Endothelial cell of umbilical vein (primary cell): ENCODE measurements at regions not wholly inside any gene's neighbourhood (a gene's known extent, or its start where the extent isn't known, plus 50 kb on each side); places are given as distances from the start of the nearest gene placed in this dataset.

Experiments used
- EZH2 ChIP-seq: IDR thresholded peaks from 2 replicates; pipeline ENCODE4 v1.6.1; 2012; ENCODE audit warnings: borderline replicate concordance, low read depth, mild to moderate bottlenecking, moderate library complexity, low read length, inconsistent platforms; ENCODE audit not compliant: severe bottlenecking
- POLR2AphosphoS5 ChIP-seq: IDR thresholded peaks from 2 replicates; pipeline ENCODE4 v1.6.1; 2012; ENCODE audit warnings: low read depth, mild to moderate bottlenecking, control low read depth, low read length, moderate library complexity; ENCODE audit not compliant: insufficient read depth

DNA sequence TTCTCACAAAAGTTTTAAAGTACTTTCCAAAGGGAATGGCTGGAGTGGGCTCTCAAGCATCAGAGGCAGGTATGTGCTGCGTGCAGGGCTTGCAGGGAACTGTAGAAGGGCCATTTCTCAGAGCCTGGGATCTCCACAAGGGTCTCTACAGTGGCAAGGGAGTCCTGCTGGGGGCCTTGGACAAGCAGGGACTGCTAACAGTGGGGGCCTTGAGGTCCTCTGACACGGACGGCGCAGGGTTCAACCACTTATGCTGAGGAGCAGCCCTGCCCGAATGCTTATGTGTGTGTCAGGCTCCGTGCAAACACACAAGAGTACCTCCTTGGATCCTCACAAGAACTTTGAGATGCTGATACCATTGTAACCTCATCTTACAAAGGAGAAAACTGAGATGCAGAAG, 342.1 kb upstream of the COBL start:
- no peak for TF ChIP-seq POLR2AphosphoS5
- TF ChIP-seq EZH2, result no peak
